Hypothalamus (tissue), 51 donors: ENCODE measurements at regions not wholly inside any gene's neighbourhood (a gene's known extent, or its start where the extent isn't known, plus 50 kb on each side); places are given as distances from the start of the nearest gene placed in this dataset.

Experiments
- DNase-seq, 51 donors: peaks; one replicate each; lab custom pipeline; 2025; lab: John Stamatoyannopoulos, UW

- no peak for DNase-seq
Measured at GRCh38 chr2:149988361-149988760, 400.8 kb upstream of the MMADHC start.

- DNase-seq = no peak
Measured at GRCh38 chr2:149986861-149987260, 399.3 kb upstream of the MMADHC start.

GRCh38 chr2:149984311-149984710 lies 396.7 kb upstream of the MMADHC start:
- DNase-seq = no peak

- peak in 1 of 51 donors; percentile 15 for DNase-seq
Measured at GRCh38 chr2:149972066-149972465, 384.5 kb upstream of the MMADHC start.

- DNase-seq = no peak
Measured at GRCh38 chr2:149954981-149955600, 367.5 kb upstream of the MMADHC start.

- DNase-seq = no peak
Measured at GRCh38 chr2:149953627-149954026, 366.1 kb upstream of the MMADHC start.

- DNase-seq = no peak
Measured at GRCh38 chr2:149931486-149931885, 343.9 kb upstream of the MMADHC start.

GRCh38 chr2:149928011-149928410 lies 340.4 kb upstream of the MMADHC start:
- DNase-seq = no peak

- DNase-seq = no peak
Measured at GRCh38 chr2:149926149-149926548, 338.6 kb upstream of the MMADHC start.

GRCh38 chr2:149924549-149925213 lies 337.1 kb upstream of the MMADHC start:
- DNase-seq = no peak

- no peak for DNase-seq
Measured at GRCh38 chr2:149924028-149924427, 336.5 kb upstream of the MMADHC start.

- no peak for DNase-seq
Measured at GRCh38 chr2:149921911-149922616, 334.5 kb upstream of the MMADHC start.

GRCh38 chr2:149920389-149920788 lies 332.8 kb upstream of the MMADHC start:
- no peak for DNase-seq

GRCh38 chr2:149915151-149915550 lies 327.6 kb upstream of the MMADHC start:
- no peak for DNase-seq

- no peak for DNase-seq
Measured at GRCh38 chr2:149908726-149909683, 321.4 kb upstream of the MMADHC start.

- no peak for DNase-seq
Measured at GRCh38 chr2:149906886-149907285, 319.3 kb upstream of the MMADHC start.

GRCh38 chr2:149904352-149905175 lies 317.0 kb upstream of the MMADHC start:
- DNase-seq = no peak

- DNase-seq = no peak
Measured at GRCh38 chr2:149903626-149904025, 316.1 kb upstream of the MMADHC start.

GRCh38 chr2:149902081-149902480 lies 314.5 kb upstream of the MMADHC start:
- no peak for DNase-seq
